NCI-H510A (cell line): ENCODE measurements at regions not wholly inside any gene's neighbourhood (a gene's known extent, or its start where the extent isn't known, plus 50 kb on each side); places are given as distances from the start of the nearest gene placed in this dataset.
"Not testable (repeated sequence)": the region's sequence is repeated elsewhere in the genome, so short reads cannot be mapped to it uniquely, and the experiment has no call there.

Experiments
- DNase-seq: peaks from one replicate; lab custom pipeline; 2025; lab: John Stamatoyannopoulos, UW

GRCh38 chr15:69863446-69863845 is 234.3 kb downstream of the TLE3 start:
- no peak for DNase-seq

GRCh38 chr15:69865369-69865768 is 232.3 kb downstream of the TLE3 start:
- no peak for DNase-seq

GRCh38 chr15:69868756-69869155 is 229.0 kb downstream of the TLE3 start:
- DNase-seq, result no peak

- DNase-seq, result no peak
Observed at GRCh38 chr15:69869291-69869690, 228.4 kb downstream of the TLE3 start.

- no peak for DNase-seq
Observed at GRCh38 chr15:69869881-69870505, 227.7 kb downstream of the TLE3 start.

- DNase-seq, result no peak
Observed at GRCh38 chr15:69871511-69872134, 226.1 kb downstream of the TLE3 start.

- no peak for DNase-seq
Observed at GRCh38 chr15:69873807-69874206, 223.9 kb downstream of the TLE3 start.

GRCh38 chr15:69874321-69874720 is 223.4 kb downstream of the TLE3 start:
- no peak for DNase-seq

GRCh38 chr15:69876064-69876940 is 221.4 kb downstream of the TLE3 start:
- DNase-seq, result no peak

GRCh38 chr15:69879963-69880362 is 217.8 kb downstream of the TLE3 start:
- not testable (repeated sequence) for DNase-seq

- no peak for DNase-seq
Observed at GRCh38 chr15:69880571-69881301, 217.0 kb downstream of the TLE3 start.

- no peak for DNase-seq
Observed at GRCh38 chr15:69881302-69881670, 216.4 kb downstream of the TLE3 start.

GRCh38 chr15:69881766-69882165 is 216.0 kb downstream of the TLE3 start:
- no peak for DNase-seq

GRCh38 chr15:69883306-69883705 is 214.4 kb downstream of the TLE3 start:
- DNase-seq, result no peak

- no peak for DNase-seq
Observed at GRCh38 chr15:69885173-69885955, 212.4 kb downstream of the TLE3 start.

- DNase-seq, result no peak
Observed at GRCh38 chr15:69887009-69887408, 210.7 kb downstream of the TLE3 start.

GRCh38 chr15:69887553-69887952 is 210.2 kb downstream of the TLE3 start:
- no peak for DNase-seq

GRCh38 chr15:69888406-69888805 is 209.3 kb downstream of the TLE3 start:
- no peak for DNase-seq

GRCh38 chr15:69891070-69891536 is 206.6 kb downstream of the TLE3 start:
- DNase-seq, result no peak

GRCh38 chr15:69891606-69892005 is 206.1 kb downstream of the TLE3 start:
- no peak for DNase-seq

- DNase-seq, result no peak
Observed at GRCh38 chr15:69892351-69892750, 205.4 kb downstream of the TLE3 start.
